Fibroblast of skin of scalp (primary cell): ENCODE measurements at regions not wholly inside any gene's neighbourhood (a gene's known extent, or its start where the extent isn't known, plus 50 kb on each side); places are given as distances from the start of the nearest gene placed in this dataset.

Experiments
- DNase-seq: peaks from one replicate; pipeline ENCODE4 v3.0.0-alpha.2; 2013

- no peak for DNase-seq
These were observed 143.9 kb downstream of the LSM5 start for GRCh38 chr7:32346253-32346652.

- no peak for DNase-seq
These were observed 153.5 kb downstream of the LSM5 start for GRCh38 chr7:32336726-32337125.

DNA sequence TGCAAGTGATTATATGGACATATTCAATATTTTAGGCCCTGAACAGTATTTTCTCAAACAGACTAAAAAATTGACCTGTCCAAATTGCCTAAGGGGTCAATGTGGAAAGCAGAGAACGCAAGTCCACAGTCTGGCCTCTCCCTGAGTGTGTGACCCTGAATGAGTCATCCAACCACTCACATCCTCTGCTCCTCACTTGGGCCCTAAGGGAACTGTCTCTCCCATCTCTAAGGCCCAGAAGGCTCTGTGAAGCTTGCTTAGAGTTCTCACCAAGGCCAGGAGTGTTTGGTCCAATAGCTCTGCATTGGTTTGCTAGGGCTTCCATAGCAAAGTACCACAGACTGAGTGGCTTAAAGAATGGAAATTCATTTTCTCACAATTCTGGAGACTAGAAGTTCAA lies 155.1 kb downstream of the LSM5 start:
- no peak for DNase-seq

GRCh38 chr7:32330602-32331001 lies 159.6 kb downstream of the LSM5 start:
- DNase-seq = no peak

DNA sequence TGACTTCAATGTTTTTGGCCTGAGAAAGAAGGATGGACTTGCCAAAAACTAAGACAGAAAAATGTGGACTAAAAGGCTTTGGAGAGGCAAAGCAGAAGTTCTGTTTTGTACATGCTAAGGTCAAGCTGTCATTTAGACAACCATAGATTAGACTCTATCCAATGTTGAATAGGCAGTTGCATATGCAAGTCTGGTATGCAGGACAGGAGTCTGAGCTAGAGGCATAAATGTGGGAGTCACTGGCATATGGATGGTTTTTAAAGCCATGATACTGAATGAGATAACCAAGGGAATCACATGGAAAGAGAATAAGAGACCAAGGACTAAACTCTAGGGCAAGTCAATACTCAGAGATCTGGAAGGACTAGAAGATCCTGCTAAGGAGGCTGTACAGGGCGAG lies 164.1 kb downstream of the LSM5 start:
- no peak for DNase-seq

GRCh38 chr7:32323712-32324111 lies 166.5 kb downstream of the LSM5 start:
- DNase-seq = no peak

DNA sequence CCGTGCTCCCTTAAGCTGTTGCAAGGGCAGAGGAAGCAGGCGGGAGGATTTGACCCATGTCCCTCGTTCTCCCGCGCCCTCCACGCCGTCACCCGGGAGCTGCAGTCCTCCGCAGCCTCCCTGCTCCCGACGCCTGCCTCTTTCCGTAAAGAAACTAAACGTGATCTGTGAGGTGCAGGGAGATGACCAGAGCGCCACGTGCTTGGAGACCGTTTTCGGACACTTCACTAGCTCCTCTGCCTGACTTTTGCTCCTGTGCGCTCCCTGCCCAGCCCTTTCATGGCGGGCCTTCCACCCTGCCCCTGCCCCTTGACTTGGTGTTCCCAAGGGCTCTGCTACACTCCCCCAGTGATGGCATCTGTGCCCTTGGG lies 171.2 kb downstream of the LSM5 start:
- DNase-seq = no peak

GRCh38 chr7:32318300-32319011 lies 171.7 kb downstream of the LSM5 start:
- DNase-seq = no peak

DNA sequence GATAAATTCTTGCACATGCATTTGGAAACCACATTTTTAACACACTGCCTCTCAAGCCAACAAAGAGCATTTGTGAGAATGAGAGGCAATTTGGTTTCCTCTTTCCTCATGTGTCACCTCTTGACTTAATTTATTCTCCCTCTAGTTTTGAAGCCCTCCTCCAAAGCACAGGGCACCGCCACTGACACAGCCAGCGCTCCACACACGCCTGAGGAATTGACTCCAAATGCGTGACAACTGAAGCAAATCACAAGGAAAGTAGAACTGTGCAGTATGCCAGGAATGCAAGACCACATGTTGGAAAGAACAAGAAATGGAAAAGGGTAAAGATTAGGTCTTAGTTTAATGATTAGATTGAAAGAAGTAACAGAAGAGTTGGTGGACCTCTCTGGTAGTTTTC lies 173.3 kb downstream of the LSM5 start:
- no peak for DNase-seq

- no peak for DNase-seq
These were observed 175.4 kb downstream of the LSM5 start for GRCh38 chr7:32314761-32315160.

DNA sequence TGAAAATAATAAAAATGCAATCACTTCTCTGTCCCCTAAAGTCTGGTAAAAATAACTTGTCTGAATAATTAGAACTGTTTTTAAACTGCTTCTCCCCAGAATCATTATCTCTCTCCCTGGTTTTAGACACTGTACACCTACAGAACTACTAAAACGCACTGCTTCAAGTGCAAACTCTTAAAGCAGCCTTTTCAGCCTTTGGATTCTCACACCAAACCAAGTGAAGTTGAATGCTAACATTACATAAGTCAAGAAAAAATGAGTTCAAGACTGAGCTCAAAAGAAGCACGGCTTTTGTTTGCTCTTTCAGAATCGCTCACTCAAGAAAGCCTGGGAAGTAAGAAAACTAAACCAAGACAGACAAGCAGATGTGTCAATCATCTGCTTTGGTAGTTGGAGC lies 188.8 kb downstream of the LSM5 start:
- DNase-seq = no peak

DNA sequence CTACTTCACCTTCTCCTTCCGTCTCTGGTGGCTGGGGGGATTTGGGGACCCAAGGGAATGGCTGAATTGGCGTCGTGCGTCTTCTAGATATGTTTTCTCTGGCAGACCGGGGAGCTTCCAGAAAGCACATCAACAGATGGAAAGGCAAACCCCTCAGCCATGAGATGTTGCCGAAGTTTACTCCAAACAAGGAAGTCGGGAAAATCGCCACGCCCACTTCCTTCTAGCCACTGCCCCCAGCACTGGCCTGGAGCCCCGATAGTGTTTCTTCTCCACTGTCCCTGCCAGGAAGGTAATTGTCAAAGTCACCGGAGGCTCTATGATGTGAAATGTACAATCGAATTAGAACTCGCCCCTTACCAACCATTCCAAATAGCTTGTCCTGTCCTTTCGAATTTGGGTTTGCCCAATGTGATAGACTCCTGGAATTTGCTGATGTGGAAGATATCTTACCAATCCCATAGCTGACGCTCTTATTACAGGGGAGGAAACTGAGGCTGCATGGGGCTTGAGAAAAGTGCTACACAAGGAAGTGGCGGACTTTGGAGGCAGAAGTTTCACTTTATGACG lies 191.0 kb downstream of the LSM5 start:
- no peak for DNase-seq

GRCh38 chr7:32298408-32299132 lies 191.6 kb downstream of the LSM5 start:
- DNase-seq = no peak

GRCh38 chr7:32293833-32294232 lies 196.3 kb downstream of the LSM5 start:
- DNase-seq = no peak

DNA sequence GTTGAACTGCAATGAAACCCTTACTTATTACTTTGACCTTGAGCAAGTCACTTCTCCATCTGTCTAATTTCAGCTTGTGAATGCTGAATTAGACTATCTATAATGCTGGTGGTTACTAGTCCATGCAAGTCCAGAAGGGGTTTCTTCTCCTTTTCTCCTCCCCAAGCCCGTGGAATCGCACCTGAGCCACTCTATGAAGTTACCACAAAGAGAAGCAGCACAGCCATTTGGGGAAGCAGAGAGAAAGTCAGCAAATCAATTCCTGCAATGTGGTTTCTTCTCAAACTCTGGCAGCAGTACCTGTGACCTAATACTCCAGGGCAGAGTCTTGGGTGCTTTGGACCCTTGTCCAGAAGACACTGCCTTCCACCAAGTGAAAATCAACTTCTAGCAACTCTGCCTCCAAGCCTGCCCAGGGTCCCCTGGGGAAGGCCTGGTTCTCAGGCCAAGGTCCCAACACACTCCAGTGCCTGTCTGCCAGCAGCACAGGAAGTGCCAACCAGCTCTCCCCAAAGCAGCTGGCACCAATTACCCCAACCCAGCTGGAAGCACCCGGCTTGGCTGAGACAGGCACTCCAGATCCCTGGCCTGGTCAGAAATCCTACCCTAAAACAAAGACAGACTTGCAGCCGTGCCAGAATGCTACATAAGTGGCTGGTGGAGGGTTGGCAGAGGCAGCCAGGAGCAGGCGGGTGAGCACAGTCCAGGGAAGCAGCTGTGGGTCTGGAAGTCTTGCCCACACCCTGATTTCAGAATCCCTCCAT lies 200.3 kb downstream of the LSM5 start:
- DNase-seq = no peak

GRCh38 chr7:32285698-32286097 lies 204.5 kb downstream of the LSM5 start:
- no peak for DNase-seq

DNA sequence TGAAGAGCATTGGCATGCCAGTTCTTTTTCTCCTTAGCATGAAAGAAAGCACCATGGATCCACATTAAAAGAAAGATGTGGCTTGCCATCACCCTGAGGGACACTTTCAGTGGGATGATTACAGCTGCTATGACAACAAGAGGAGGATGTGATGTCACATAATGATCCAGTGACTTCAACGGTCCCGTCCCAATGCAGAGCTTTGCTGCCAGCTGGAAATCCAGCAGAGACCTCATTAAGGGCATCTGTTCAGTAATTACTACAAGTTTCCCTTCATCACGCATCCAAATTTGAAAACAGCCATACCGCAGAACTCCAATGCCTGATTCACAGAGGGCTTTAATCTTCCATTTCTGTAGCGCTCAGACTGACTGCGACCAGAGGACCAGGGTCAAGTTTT lies 206.6 kb downstream of the LSM5 start:
- DNase-seq = no peak

- no peak for DNase-seq
These were observed 209.3 kb upstream of the PDE1C start for GRCh38 chr7:32279500-32279899.

DNA sequence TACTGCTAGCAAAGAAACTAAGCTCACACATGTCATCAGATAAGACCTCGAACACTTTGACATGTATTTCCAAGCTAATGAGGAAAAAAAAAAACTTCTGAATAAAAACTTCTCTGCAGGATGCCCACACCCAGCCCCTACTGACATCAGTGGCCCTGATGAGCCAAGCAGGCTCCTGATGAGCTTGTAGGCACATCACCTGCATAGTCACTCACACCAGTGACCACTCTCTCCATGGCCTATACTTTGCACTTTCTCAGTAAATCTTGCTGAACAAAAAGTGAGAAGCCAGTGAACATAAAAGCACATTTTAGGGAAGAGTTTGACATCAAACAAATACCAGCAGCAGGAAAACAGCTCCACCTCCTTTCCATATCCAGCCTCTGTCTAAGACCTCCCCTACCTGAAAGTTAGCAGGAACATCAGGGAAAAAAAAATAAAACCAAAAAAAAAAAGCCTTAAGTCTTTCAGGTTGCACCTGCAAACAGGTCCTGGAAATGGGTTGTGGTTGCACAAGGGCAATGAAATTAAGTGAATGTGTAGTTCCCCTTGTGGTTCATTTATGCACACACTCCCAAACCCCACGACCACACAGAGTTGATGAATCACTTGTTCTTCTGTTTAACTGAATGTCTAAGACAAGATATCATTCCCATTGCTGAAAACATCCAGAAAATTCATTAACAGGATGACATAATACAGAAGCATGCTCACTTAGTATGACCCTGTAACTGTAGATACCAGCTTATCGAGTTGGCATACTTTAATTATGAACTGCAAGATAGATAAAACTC lies 205.2 kb upstream of the PDE1C start:
- DNase-seq = no peak

DNA sequence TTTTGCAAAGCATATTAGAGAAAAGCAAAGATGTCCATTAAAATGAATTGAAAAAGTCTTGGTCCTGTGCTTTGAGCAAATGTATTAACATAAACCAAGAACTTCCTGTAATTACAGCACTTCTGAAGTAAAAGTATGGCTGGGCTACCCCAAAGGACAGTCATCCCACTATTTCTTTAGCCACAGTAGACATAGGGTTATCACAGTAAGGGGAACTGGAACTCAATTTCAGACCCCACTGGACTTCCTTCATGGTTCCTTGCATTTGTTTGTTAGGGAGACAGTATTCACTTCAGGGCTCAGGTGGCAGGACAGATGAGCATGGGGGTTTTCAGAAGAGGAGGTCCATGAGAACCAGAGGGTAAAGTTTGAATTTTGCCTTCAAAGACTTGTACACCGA lies 203.1 kb upstream of the PDE1C start:
- no peak for DNase-seq

DNA sequence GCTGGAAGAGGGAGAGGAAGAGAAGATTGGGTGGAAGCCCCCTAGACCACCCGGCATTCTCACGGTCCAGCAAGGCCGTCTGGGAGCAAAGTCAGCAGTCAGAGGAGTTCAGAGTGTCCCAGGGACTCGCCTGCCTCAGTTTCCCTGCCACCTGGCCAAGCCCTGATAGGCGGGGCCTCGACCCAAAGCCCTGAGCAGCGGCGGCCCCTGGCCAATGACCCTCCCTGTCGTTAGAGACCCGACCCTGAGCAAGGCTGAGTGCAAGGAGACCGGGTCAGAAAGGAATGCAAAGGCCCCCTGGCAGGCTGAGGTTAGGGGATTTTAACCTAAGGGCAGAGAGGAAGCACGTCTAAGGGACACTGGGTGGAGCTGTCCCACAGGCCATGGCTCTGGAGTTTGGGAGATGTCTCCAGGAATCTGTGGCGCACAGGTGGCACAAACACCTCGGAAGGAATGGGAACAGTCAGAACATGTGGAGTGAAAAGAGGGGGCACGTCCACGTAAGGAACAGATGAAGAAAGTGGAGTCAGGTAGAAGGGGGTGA lies 196.8 kb upstream of the PDE1C start:
- no peak for DNase-seq

GRCh38 chr7:32264702-32265284 lies 194.6 kb upstream of the PDE1C start:
- no peak for DNase-seq
